ENCODE measurements at regions not wholly inside any gene's neighbourhood (a gene's known extent, or its start where the extent isn't known, plus 50 kb on each side); places are given as distances from the start of the nearest gene placed in this dataset.

DNA sequence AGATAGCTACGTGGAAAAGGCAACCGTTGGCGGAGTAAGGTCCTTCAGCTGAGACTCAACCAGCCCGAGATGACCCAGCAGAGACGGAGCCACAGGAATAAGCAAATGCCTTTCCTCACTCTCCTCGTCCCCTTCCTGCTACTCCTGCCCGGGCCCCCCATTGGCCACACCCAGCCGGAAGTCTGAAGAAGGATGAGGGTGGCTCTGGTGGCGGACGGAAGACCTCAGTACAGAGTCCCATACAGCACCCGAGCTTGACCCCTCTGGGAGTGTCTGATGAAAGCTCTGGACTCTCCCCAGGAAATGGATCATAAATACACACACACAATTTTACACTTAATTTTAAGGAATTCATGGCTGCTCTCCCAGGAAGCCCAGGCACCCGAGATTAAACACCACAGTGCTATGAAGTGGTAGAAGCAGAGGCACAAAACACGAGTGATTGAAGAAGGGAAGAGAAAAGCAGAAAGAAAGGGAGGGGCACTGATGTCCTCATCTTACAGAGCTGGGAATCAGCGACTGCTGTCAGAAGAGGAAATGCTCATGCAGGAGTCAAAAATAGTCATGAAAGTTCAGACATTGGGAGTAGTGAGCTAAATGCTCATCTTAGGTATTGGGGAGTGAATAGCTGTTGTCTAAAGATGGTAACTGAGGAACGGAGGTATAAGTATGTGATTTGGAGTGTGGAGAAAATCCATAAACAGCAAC lies 125.6 kb downstream of the BANF2 start:
- H3K9me3 ChIP-seq: no peaks in the 10 kb centered on the region
- no peaks in the 10 kb centered on the region for H3K27me3 ChIP-seq
- no peak overlapping the region for H3K27ac ChIP-seq
- TF ChIP-seq, protein P1, sequence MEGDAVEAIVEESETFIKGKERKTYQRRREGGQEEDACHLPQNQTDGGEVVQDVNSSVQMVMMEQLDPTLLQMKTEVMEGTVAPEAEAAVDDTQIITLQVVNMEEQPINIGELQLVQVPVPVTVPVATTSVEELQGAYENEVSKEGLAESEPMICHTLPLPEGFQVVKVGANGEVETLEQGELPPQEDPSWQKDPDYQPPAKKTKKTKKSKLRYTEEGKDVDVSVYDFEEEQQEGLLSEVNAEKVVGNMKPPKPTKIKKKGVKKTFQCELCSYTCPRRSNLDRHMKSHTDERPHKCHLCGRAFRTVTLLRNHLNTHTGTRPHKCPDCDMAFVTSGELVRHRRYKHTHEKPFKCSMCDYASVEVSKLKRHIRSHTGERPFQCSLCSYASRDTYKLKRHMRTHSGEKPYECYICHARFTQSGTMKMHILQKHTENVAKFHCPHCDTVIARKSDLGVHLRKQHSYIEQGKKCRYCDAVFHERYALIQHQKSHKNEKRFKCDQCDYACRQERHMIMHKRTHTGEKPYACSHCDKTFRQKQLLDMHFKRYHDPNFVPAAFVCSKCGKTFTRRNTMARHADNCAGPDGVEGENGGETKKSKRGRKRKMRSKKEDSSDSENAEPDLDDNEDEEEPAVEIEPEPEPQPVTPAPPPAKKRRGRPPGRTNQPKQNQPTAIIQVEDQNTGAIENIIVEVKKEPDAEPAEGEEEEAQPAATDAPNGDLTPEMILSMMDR (IDR thresholded peaks at IDR 0.05): no peak
- TF ChIP-seq POLR2A (IDR thresholded peaks at IDR 0.05): no peak
- H3K4me3 ChIP-seq: no peak overlapping the region
- intact Hi-C loops (cut with DNase I): no loop called here
- H3K4me1 ChIP-seq: peaks cover 0 to 10% (median 0%) of the 10 kb centered on the region in 3 donors
- no peaks in the 10 kb centered on the region for H3K36me3 ChIP-seq
- 55 to 65% methylated on average over 14 of the region's 15 CpGs for WGBS, 2 donors
- DNase-seq: no peak

DNA sequence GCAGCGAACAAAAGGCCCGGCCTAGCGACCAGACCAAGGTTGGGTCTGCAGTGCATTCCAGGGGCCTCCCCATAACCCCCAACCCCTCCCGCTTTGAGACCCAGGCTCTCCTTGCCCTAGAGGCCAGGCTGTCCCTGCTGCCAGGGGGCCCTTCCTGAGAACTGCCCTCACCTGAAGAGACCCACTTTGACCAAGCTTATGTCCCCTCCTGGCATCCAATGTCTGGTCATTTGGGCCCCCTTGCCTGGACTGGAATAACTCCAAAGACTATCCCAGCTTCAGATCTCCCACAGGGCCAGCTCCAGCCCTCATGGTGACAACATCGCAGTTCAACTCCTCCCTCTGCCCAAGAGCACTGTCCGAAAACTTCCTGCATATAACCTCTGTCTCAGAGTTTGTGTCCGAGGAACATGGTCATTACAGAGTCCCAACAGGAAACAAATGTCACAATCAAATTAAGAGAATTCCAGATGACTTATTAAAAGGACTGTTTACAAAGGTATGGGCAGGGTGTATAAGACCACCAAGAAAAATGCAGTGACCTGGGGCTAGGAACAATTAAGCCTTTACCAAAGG lies 125.0 kb downstream of the BANF2 start:
- no peak for DNase-seq
- Histone ChIP-seq H3K27ac (no peak overlapping the region), H3K27me3 (no peaks in the 10 kb centered on the region), H3K36me3 (no peaks in the 10 kb centered on the region), H3K4me3 (no peak overlapping the region), H3K4me1 (peaks cover 0 to 10% (median 0%) of the 10 kb centered on the region in 3 donors), H3K9me3 (peaks cover 0 to 1% (median 0%) of the 10 kb centered on the region in 3 donors)
- TF ChIP-seq, protein P1 (IDR thresholded peaks at IDR 0.05): no peak
- no peak for TF ChIP-seq POLR2A (IDR thresholded peaks at IDR 0.05)
- WGBS, 2 donors: 90 to 92% methylated on average over 4 of the region's 7 CpGs
- intact Hi-C loops (cut with DNase I): no loop called here

DNA sequence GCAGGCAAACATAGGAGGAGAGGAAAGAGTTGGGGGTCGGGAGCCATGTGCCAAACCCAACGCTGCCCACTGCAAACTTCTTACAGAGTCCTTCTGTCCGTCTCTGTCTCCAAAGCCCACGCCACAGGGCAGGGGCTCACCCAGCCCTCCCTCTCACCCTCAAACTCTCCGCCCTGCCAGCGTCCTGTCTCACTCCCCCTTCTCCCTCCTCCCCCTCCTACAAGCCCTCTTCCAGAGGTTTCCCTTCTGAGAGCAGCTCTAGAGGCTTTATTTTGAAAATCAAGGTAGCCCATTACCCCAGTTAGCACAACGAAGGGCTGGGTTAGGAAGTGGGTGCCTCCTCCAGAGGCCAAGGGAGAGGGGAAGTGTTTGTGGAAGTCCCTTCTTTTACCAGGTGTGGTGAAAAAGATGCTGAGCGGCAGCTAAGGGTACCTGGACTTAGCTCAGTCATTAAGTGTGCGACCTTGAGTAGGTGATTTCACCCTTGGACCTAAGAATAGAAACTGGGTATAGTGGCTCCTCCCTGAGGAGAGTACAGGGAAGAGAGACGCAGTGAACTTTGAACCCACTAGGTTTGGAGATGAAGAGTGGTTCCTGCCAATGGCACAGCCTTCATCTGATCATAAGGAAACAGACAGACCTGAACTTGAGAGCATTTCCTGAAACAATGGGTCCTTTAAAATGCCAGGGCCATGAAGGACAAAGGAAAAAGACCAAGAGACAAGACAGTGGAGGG lies 123.8 kb downstream of the BANF2 start:
- H3K27me3 ChIP-seq: no peaks in the 10 kb centered on the region
- TF ChIP-seq POLR2A (IDR thresholded peaks at IDR 0.05): no peak
- TF ChIP-seq, protein P1 (IDR thresholded peaks at IDR 0.05): no peak
- peaks cover 0 to 9% (median 0%) of the 10 kb centered on the region in 3 donors for H3K9me3 ChIP-seq
- no peak overlapping the region for H3K27ac ChIP-seq
- peaks cover 0 to 10% (median 0%) of the 10 kb centered on the region in 3 donors for H3K4me1 ChIP-seq
- no peak for DNase-seq
- 63 to 76% methylated on average over 9 to 10 of the region's 10 CpGs for WGBS, 2 donors
- H3K4me3 ChIP-seq: no peak overlapping the region
- H3K36me3 ChIP-seq: no peaks in the 10 kb centered on the region
- intact Hi-C loops (cut with DNase I): no loop called here

DNA sequence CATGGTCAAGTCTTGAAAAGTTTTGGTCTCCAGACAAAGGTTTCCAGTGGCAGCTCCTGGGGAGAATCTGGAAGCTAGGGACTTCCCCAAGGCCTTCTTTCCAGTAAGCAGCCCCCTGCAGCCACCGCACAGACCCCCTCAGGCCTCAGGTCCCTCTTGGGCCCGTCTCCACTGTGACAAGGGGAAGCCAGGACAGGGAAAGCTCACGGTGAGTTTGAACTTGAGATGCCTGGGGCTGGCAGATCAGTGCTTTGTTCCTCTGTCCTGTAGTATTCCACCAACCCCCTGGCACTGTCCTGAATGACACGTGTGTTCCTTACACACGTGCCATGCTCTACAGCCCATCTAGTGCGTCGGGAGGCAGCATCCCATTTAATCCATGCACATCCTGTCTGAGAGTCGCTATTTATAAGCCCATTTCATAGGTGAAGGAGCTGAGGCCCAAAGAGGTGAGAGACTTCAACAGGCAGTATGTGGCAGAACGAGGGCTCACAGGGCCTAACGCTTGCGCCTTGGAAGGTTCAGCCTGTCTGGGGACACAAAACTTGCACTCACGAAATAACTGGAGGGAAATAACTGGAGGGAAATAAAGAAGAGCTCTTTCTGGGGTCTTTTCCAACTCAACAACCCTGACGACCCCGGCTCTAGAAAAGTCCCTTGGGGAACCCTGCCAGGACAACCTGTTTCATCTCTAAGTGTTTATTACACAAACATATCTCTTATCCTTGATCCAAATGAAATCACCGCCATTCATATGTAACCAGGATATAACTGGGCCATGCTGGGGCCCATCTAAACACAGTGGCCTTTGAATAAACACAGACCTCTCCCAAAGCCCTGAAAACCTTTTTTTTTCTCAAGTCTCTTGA lies 123.0 kb downstream of the BANF2 start:
- WGBS, 2 donors: 77 to 84% methylated on average over 13 to 15 of the region's 15 CpGs

More for the DNA sequence above, 123.0 kb downstream of the BANF2 start:
- H3K27me3 ChIP-seq: no peaks in the 10 kb centered on the region
- H3K36me3 ChIP-seq: no peaks in the 10 kb centered on the region
- H3K27ac ChIP-seq: no peak overlapping the region
- H3K4me1 ChIP-seq: peaks cover 0 to 10% (median 0%) of the 10 kb centered on the region in 3 donors
- intact Hi-C loops (cut with DNase I): no loop called here
- no peak for DNase-seq
- H3K4me3 ChIP-seq: no peak overlapping the region
- no peak for TF ChIP-seq POLR2A (IDR thresholded peaks at IDR 0.05)
- TF ChIP-seq, protein P1 (IDR thresholded peaks at IDR 0.05): no peak
- peaks cover 0 to 9% (median 0%) of the 10 kb centered on the region in 3 donors for H3K9me3 ChIP-seq
